H1 (cell line): ENCODE measurements at regions not wholly inside any gene's neighbourhood (a gene's known extent, or its start where the extent isn't known, plus 50 kb on each side); places are given as distances from the start of the nearest gene placed in this dataset.
A peak's percentile ranks its signal among the peaks of the same experiment; 100 is the strongest.

ENCODE experiments used
- CTCF ChIA-PET: fragments of 300-600 bp; sonication (Branson Sonifier 250); formaldehyde crosslinking; loops from one replicate; lab custom pipeline; 2021; ENCODE audit not compliant: partially characterized antibody; lab: Charles Lee
- POLR2A ChIA-PET: fragments of 300-600 bp; sonication (Branson Sonifier 250); formaldehyde crosslinking; loops from one replicate; lab custom pipeline; 2021; ENCODE audit warnings: inconsistent platforms; ENCODE audit not compliant: partially characterized antibody; lab: Charles Lee
- DNase-seq, 2 experiments: peaks; one replicate each; pipeline versions ENCODE4 v3.0.0 to v3.0.0-alpha.2; 2010 to 2022; ENCODE audit warnings: low spot score in 2 of 2, low read depth in 1 of 2, mixed read lengths in 1 of 2
- FAIRE-seq: peaks from 2 replicates; lab custom pipeline; 2011; peaks lifted over from hg19 to GRCh38; lab: Jason Lieb, UNC
- H2AFZ ChIP-seq: 2 replicates; pipeline ENCODE4 v1.8.1; 2012; ENCODE audit warnings: low read length, inconsistent platforms
- H2AK5ac ChIP-seq: 2 replicates; pipeline ENCODE4 v1.6.1; 2013; ENCODE audit warnings: low read depth, low read length
- H2BK120ac ChIP-seq: replicated peaks from 2 replicates; pipeline ENCODE3; 2013; ENCODE audit warnings: low read depth, low read length, inconsistent platforms
- H2BK12ac ChIP-seq: 2 replicates; pipeline ENCODE4 v1.6.1; 2013; ENCODE audit warnings: low read depth, low read length
- H2BK15ac ChIP-seq: 2 replicates; pipeline ENCODE4 v1.6.1; 2013; ENCODE audit warnings: low read length
- H2BK20ac ChIP-seq: 2 replicates; pipeline ENCODE4 v1.6.1; 2013; ENCODE audit warnings: low read length
- H2BK5ac ChIP-seq: 2 replicates; pipeline ENCODE4 v1.6.1; 2013; ENCODE audit warnings: low read depth, low read length
- H3K14ac ChIP-seq: 2 replicates; pipeline ENCODE4 v1.6.1; 2013; ENCODE audit warnings: inconsistent platforms; ENCODE audit not compliant: insufficient read length
- H3K18ac ChIP-seq: 2 replicates; pipeline ENCODE4 v1.6.1; 2013; ENCODE audit warnings: low read length; ENCODE audit errors: extremely low read depth
- H3K23ac ChIP-seq: 2 replicates; pipeline ENCODE4 v1.6.1; 2013; ENCODE audit warnings: inconsistent platforms; ENCODE audit not compliant: insufficient read length
- H3K23me2 ChIP-seq: 2 replicates; pipeline ENCODE4 v1.6.1; 2013; ENCODE audit warnings: low read depth, low read length
- H3K27ac ChIP-seq: 2 replicates; pipeline ENCODE4 v1.6.1; 2011; ENCODE audit warnings: low read depth, low read length, inconsistent platforms
- H3K27me3 ChIP-seq, 4 experiments: replicated peaks in 1 of 4; 1 replicate in 1 of 4; 2 replicates in 3 of 4; pipeline versions ENCODE4 v1.6.1 to v1.8.1; 2011 to 2013; ENCODE audit warnings: low read length in 3 of 4, mild to moderate bottlenecking in 3 of 4, inconsistent platforms in 2 of 4, mixed read lengths in 2 of 4, moderate library complexity in 1 of 4; ENCODE audit not compliant: control insufficient read depth in 3 of 4, insufficient read depth in 3 of 4; ENCODE audit errors: extremely low read depth in 1 of 4
- H3K36me3 ChIP-seq, 4 experiments: 2 replicates each; pipeline versions ENCODE4 v1.6.1 to v1.8.1; 2011 to 2013; ENCODE audit warnings: mild to moderate bottlenecking in 4 of 4, low read length in 3 of 4, moderate library complexity in 2 of 4, control low read depth in 1 of 4, inconsistent platforms in 1 of 4; ENCODE audit not compliant: insufficient read depth in 4 of 4, control insufficient read depth in 2 of 4
- H3K4ac ChIP-seq: replicated peaks from 2 replicates; pipeline ENCODE3; 2013; ENCODE audit warnings: low read length, low read depth, mixed read lengths, inconsistent platforms; ENCODE audit not compliant: insufficient read length
- H3K4me1 ChIP-seq, 4 experiments: replicated peaks in 1 of 4; 1 replicate in 1 of 4; 2 replicates in 3 of 4; pipeline versions ENCODE4 v1.6.1 to v1.8.1; 2011 to 2013; ENCODE audit warnings: low read length in 3 of 4, inconsistent platforms in 2 of 4, mixed read lengths in 1 of 4; ENCODE audit not compliant: insufficient read depth in 4 of 4, control insufficient read depth in 3 of 4
- H3K4me2 ChIP-seq, 2 experiments: 2 replicates each; pipeline versions ENCODE4 v1.6.1 to v1.8.1; 2011 to 2013; ENCODE audit warnings: low read depth in 2 of 2, low read length in 2 of 2, control low read depth in 1 of 2, inconsistent platforms in 1 of 2, mild to moderate bottlenecking in 1 of 2; ENCODE audit not compliant: insufficient read depth in 1 of 2
- H3K4me3 ChIP-seq, 4 experiments: fragments of 200-600, 300-600 bp in 1 of 4; sonication (generic), shearing (Covaris generic), sonication (Bioruptor Twin) in 1 of 4; 2 replicates each; pipeline versions ENCODE4 v1.5.1 to v1.8.1; 2011 to 2016; ENCODE audit warnings: low read length in 4 of 4, low read depth in 3 of 4, control low read depth in 2 of 4, inconsistent platforms in 2 of 4, mild to moderate bottlenecking in 2 of 4, mixed read lengths in 1 of 4, moderate library complexity in 1 of 4; ENCODE audit not compliant: insufficient read depth in 2 of 4; ENCODE audit errors: extremely low read depth in 1 of 4
- H3K56ac ChIP-seq: replicated peaks from 2 replicates; pipeline ENCODE3; 2013; ENCODE audit warnings: low read depth, mild to moderate bottlenecking, mixed read lengths, low read length, inconsistent platforms; ENCODE audit not compliant: insufficient read length
- H3K79me1 ChIP-seq: 2 replicates; pipeline ENCODE4 v1.6.1; 2013; ENCODE audit warnings: low read depth, low read length, control low read depth
- H3K79me2 ChIP-seq, 2 experiments: 2 replicates each; pipeline versions ENCODE4 v1.6.1 to v1.8.1; 2012 to 2013; ENCODE audit warnings: low read length in 2 of 2, mild to moderate bottlenecking in 2 of 2, inconsistent platforms in 1 of 2; ENCODE audit not compliant: insufficient read depth in 2 of 2, control insufficient read depth in 1 of 2
- H3K9ac ChIP-seq, 4 experiments: replicated peaks in 1 of 4; 1 replicate in 1 of 4; 2 replicates in 3 of 4; pipeline versions ENCODE4 v1.6.1 to v1.8.1; 2011 to 2013; ENCODE audit warnings: low read depth in 3 of 4, low read length in 3 of 4, control low read depth in 2 of 4, mild to moderate bottlenecking in 2 of 4, moderate library complexity in 2 of 4, inconsistent platforms in 1 of 4; ENCODE audit errors: extremely low read depth in 1 of 4
- H3K9me3 ChIP-seq, 2 experiments: 2 replicates each; pipeline versions ENCODE4 v1.6.1 to v1.8.1; 2012 to 2013; ENCODE audit warnings: mild to moderate bottlenecking in 2 of 2, moderate library complexity in 2 of 2, control low read depth in 1 of 2, inconsistent platforms in 1 of 2, low read depth in 1 of 2, low read length in 1 of 2, mixed read lengths in 1 of 2; ENCODE audit not compliant: insufficient read depth in 2 of 2
- H4K20me1 ChIP-seq, 2 experiments: replicated peaks in 1 of 2; 2 replicates each; pipeline versions ENCODE3 to v1.8.1; 2011 to 2013; ENCODE audit warnings: inconsistent platforms in 2 of 2, low read length in 2 of 2, mild to moderate bottlenecking in 1 of 2; ENCODE audit not compliant: insufficient read depth in 2 of 2, control insufficient read depth in 1 of 2
- H4K5ac ChIP-seq: 2 replicates; pipeline ENCODE4 v1.6.1; 2013; ENCODE audit warnings: low read length, low read depth, mixed read lengths, inconsistent platforms; ENCODE audit not compliant: insufficient read length
- H4K8ac ChIP-seq: 2 replicates; pipeline ENCODE4 v1.8.0; 2013; ENCODE audit warnings: mild to moderate bottlenecking, moderate library complexity, low read length, inconsistent platforms; ENCODE audit not compliant: insufficient read depth; ENCODE audit errors: extremely low read depth
- H4K91ac ChIP-seq: replicated peaks from 2 replicates; pipeline ENCODE3; 2013; ENCODE audit warnings: low read length, mixed read lengths, inconsistent platforms; ENCODE audit not compliant: insufficient read length
- ASH2L ChIP-seq: fragments of 200-600, 300-600 bp; sonication (generic); IDR thresholded peaks from one replicate; pipeline ENCODE4 v1.7.1; 2017; ENCODE audit warnings: low read length
- ATF3 ChIP-seq: IDR thresholded peaks from 2 replicates; pipeline ENCODE4 v1.6.1; 2011; ENCODE audit warnings: low read depth, mild to moderate bottlenecking, low read length; ENCODE audit not compliant: insufficient read depth
- CHD1 ChIP-seq: IDR thresholded peaks from 2 replicates; pipeline ENCODE4 v1.6.1; 2012; ENCODE audit warnings: low read depth, low read length, improper control_type of control experiment
- CHD2 ChIP-seq: IDR thresholded peaks from 2 replicates; pipeline ENCODE4 v1.6.1; 2012; ENCODE audit warnings: low read length, improper control_type of control experiment
- GABPA ChIP-seq: IDR thresholded peaks from 2 replicates; pipeline ENCODE4 v1.6.1; 2011; ENCODE audit warnings: mild to moderate bottlenecking, low read length, moderate library complexity, borderline replicate concordance; ENCODE audit not compliant: insufficient read depth
- NANOG ChIP-seq: IDR thresholded peaks from 2 replicates; pipeline ENCODE4 v1.6.1; 2011; ENCODE audit warnings: low read length, low read depth, mild to moderate bottlenecking, inconsistent platforms; ENCODE audit not compliant: insufficient read depth, poor library complexity, severe bottlenecking
- RAD21 ChIP-seq, 2 experiments: IDR thresholded peaks in 1 of 2; conservative IDR thresholded peaks in 1 of 2; 2 replicates each; pipeline ENCODE4 v1.6.1; 2011; ENCODE audit warnings: low read depth in 2 of 2, low read length in 2 of 2, improper control_type of control experiment in 1 of 2, inconsistent platforms in 1 of 2, mild to moderate bottlenecking in 1 of 2, moderate library complexity in 1 of 2
- RXRA ChIP-seq: IDR thresholded peaks from 2 replicates; pipeline ENCODE4 v1.6.1; 2011; ENCODE audit warnings: low read depth, mild to moderate bottlenecking, low read length, moderate library complexity; ENCODE audit not compliant: insufficient read depth
- SIX5 ChIP-seq: IDR thresholded peaks from 2 replicates; pipeline ENCODE4 v1.6.1; 2011; ENCODE audit warnings: mild to moderate bottlenecking, low read depth, low read length
- SP1 ChIP-seq: IDR thresholded peaks from 2 replicates; pipeline ENCODE4 v1.6.1; 2011; ENCODE audit warnings: low read depth, low read length
- SUZ12 ChIP-seq: fragments of 200-600 bp; sonication (generic); IDR thresholded peaks from 2 replicates; pipeline ENCODE4 v1.6.1; 2012; ENCODE audit warnings: mild to moderate bottlenecking, inconsistent platforms, low read length, moderate library complexity, mixed read lengths
- TAF1 ChIP-seq: IDR thresholded peaks from 2 replicates; pipeline ENCODE4 v1.6.1; 2011; ENCODE audit warnings: mild to moderate bottlenecking, low read depth, low read length
- WGBS, 2 experiments: shearing (Covaris generic) in 1 of 2; methylation state at CpG; one replicate each; pipeline versions ENCODE4 v1.1.6 to v1.1.7; 2013 to 2015; ENCODE audit warnings: low lambda C conversion rate in 2 of 2, mixed read lengths in 2 of 2, inconsistent platforms in 1 of 2, low coverage in 1 of 2, missing lambda C conversion rate in 1 of 2; ENCODE audit not compliant: insufficient replicate concordance in 2 of 2, insufficient coverage in 1 of 2, insufficient read length in 1 of 2; ENCODE audit errors: extremely low coverage in 1 of 2, missing lambda C conversion rate in 1 of 2; 5-methylcytosine and 5-hydroxymethylcytosine counted together

- CTCF ChIA-PET: interaction anchor here (1.2 kb wide), 1 partner anchor 8 kb away, joined by 3 read pairs; no protein-coding TSS in a partner anchor
Observed at GRCh38 chr7:140267381-140268226, 90.8 kb upstream of the KDM7A start.

More at GRCh38 chr7:140267381-140268226, 90.8 kb upstream of the KDM7A start:
- Histone ChIP-seq H3K4me2 (no peak overlapping the region), H3K56ac (no peak overlapping the region), H4K20me1 (no peaks in the 10 kb centered on the region), H2BK15ac (no peak overlapping the region), H3K23me2 (no peaks in the 10 kb centered on the region), H2BK5ac (no peak overlapping the region), H3K79me1 (no peaks in the 10 kb centered on the region), H3K18ac (no peak overlapping the region), H4K8ac (no peak overlapping the region), H3K14ac (no peak overlapping the region), H2AK5ac (no peak overlapping the region), H3K4ac (no peak overlapping the region), H4K91ac (no peak overlapping the region), H3K36me3 (no peaks in the 10 kb centered on the region), H4K5ac (no peak overlapping the region), H2BK120ac (no peak overlapping the region), H3K79me2 (no peaks in the 10 kb centered on the region), H3K23ac (no peak overlapping the region), H2BK20ac (no peak overlapping the region), H2AFZ (peak overlapping the region; percentile 33; the same call in 1 of the 2 replicates), H3K9me3 (no peaks in the 10 kb centered on the region), H3K27me3 (no peaks in the 10 kb centered on the region), H2BK12ac (no peak overlapping the region), H3K27ac (no peak overlapping the region), H3K4me3 (no peak overlapping the region), H3K4me1 (no peaks in the 10 kb centered on the region), H3K9ac (no peak overlapping the region)
- TF ChIP-seq NANOG: no peak
- no peak for TF ChIP-seq RAD21 (IDR thresholded peaks at IDR 0.05 in 1 of 2, conservative IDR thresholded peaks at IDR 0.05 in 1 of 2; ENCODE audit: low read depth in 2 of 2, low read length in 2 of 2)
- no peak for TF ChIP-seq ATF3
- no peak for TF ChIP-seq CHD2
- TF ChIP-seq TAF1: no peak
- TF ChIP-seq SP1: no peak
- TF ChIP-seq RXRA: no peak
- no peak for TF ChIP-seq GABPA
- no peak for TF ChIP-seq CHD1
- no peak for TF ChIP-seq SIX5
- no peak for TF ChIP-seq SUZ12
- no peak for TF ChIP-seq ASH2L
- DNase-seq (no peak), FAIRE-seq (no peak)
- POLR2A ChIA-PET: no interaction called here
- WGBS, 2 experiments: 89% methylated on average over 11 of the region's 11 CpGs; no CpG with 5 or more reads in 1 of the 2 experiments
